ENCODE measurements at regions not wholly inside any gene's neighbourhood (a gene's known extent, or its start where the extent isn't known, plus 50 kb on each side); places are given as distances from the start of the nearest gene placed in this dataset.
A peak's percentile ranks its signal among the peaks of the same experiment; 100 is the strongest.
"Not testable (repeated sequence)": the region's sequence is repeated elsewhere in the genome, so short reads cannot be mapped to it uniquely, and the experiment has no call there.

- no peak for DNase-seq (ENCODE audit: low read depth)
Measured at GRCh38 chrX:95956745-95957144, 727.9 kb upstream of the DIAPH2 start.

DNA sequence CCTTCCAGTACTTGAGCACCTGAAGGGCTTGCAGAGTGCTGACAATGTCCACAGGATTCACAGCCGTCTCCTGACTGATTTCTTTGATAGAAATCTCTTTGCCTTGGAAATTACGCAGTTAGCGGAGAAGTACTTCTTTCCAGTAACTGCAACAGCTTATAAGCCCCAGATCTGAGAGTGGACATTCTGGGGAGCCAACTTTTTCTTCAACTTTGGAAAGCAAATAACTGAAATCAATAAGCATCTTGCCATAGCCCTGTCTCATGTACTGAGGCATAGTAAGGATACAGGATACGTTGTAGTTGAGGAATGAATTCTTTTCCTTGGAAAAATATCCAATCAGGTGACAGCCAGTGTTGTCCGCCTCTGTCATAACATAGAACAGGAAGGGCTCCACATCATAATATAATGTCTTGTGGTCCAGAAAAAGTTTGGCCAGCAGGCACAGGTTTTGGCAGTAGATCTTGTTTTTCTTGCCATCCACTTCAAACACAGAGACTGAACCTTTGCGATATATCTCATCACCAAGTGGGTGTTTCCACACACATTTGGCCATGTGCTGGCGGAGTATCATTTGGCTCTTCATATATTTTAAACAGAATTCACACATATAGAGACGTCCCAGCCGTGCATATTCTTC lies 711.1 kb upstream of the DIAPH2 start:
- not testable (repeated sequence) for DNase-seq (ENCODE audit: low read depth)

GRCh38 chrX:95974096-95974470 lies 710.6 kb upstream of the DIAPH2 start:
- no peak for DNase-seq (ENCODE audit: low read depth)

- DNase-seq (ENCODE audit: low read depth), result peak; percentile 4
Measured at GRCh38 chrX:95974890-95975289, 709.8 kb upstream of the DIAPH2 start.

DNA sequence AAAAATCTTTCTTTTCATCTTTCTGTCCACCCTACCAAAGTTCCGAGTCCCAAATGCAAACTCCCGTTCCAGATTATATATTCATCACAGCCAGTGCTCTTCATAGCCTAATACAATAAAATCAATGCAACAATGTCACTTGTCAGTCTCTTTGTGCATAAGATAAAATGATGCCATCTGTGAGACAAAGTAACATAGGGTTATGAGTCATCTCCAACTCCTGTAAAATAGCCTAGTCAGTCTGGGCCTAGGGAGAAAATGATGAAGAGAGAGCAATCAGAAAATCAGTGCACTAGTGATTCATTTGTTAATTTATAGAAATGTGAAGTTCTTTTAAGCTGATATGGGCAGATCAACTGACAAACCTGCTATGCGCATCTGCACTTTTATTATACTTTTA lies 689.1 kb upstream of the DIAPH2 start:
- peak; percentile 15 for DNase-seq (ENCODE audit: low read depth)

DNA sequence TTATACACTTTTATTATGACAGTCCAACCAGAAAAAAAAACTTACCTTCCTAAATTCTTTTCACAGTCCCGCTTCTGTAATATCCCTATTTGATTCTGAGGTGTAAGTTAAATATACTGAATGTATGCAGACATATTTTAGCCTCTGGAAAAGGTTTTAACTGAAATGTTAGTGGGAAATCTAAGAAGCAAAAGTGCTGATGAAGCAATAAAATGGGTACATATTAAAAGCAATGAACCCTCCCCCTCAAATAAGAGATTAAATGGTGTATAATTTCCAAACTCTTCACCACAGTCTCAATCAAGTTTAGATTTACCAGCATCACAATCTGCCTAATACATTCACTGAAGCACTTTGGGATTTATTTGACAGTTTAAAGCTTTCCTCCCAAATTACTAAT lies 688.3 kb upstream of the DIAPH2 start:
- no peak for DNase-seq (ENCODE audit: low read depth)

- no peak for DNase-seq (ENCODE audit: low read depth)
Measured at GRCh38 chrX:96002431-96002830, 682.2 kb upstream of the DIAPH2 start.

GRCh38 chrX:96004386-96004785 lies 680.3 kb upstream of the DIAPH2 start:
- DNase-seq (ENCODE audit: low read depth), result peak; percentile 83

DNA sequence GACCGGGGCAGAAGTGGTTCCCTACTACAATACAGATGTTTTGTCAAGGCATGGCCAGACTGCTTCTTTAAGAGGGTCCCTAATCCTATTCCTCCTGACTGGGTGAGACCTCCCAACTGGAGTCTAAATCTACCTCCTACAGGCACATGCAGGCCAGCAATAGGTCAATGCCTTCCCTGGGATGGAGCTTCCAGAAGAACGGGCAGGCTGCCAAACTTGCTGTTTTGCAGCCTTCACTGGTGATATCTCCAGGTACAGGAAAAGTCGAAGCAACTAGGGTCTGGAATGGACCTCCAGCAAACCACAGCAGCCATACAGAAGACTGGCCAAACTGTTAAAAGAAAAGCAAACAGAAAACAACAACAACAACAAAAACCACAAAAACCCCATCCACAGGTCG lies 678.4 kb upstream of the DIAPH2 start:
- DNase-seq (ENCODE audit: low read depth), result no peak

- no peak for DNase-seq (ENCODE audit: low read depth)
Measured at GRCh38 chrX:96027407-96027806, 657.2 kb upstream of the DIAPH2 start.

- no peak for DNase-seq (ENCODE audit: low read depth)
Measured at GRCh38 chrX:96052078-96052477, 632.6 kb upstream of the DIAPH2 start.

DNA sequence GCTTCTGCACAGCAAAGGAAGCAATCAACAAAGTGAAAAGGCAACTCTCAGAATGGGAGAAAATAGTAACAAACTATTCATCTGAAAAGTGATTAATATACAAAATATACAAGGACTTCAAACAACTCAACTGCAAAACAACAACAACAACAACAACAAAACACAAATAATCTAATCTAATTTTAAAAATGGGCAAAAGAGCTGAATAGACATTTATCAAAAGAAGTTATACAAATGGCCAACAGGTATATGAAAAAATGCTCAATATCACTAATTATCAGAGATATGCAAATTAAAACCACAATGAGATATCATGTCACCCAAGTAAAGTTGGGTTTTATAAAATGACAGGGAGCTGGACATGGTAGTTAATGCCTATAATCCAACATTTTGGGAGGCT lies 602.8 kb upstream of the DIAPH2 start:
- no peak for DNase-seq (ENCODE audit: low read depth)

DNA sequence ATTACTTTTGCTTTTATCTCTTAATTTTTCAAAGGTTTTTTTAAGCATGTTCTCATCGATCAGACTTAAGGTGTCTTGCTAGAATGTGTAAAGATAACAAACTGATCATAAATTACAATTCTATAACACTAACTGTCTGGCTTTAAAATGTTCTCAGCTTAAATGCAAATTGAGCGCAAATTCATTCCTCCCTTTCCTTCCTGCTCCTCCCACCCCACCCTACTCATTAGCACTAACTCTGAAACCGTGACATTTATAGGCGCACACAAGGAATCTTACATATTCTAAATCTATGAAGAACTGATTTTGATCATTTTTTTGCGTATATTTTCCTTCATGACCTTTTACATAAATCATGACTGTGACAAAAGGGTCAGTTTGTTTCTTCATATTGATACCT lies 590.0 kb upstream of the DIAPH2 start:
- no peak for DNase-seq (ENCODE audit: low read depth)

DNA sequence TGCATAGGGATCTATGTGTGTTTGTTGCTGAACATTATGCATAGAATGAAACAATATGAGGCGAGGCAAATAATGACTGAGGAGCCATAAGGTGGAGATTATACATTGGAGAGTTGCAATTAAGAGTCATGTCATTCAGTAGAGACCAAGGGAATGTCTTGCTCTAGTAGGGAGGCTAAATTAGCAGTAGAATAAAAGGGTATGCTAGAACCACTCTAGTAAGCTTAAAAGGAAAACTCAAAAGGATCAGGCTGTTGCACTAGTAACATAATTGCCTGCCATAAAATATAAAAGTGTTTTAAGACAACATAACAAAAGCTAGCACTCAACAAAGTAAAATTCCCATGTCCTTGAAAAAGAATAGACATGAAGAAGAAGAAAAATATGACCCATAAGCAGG lies 586.2 kb upstream of the DIAPH2 start:
- DNase-seq (ENCODE audit: low read depth), result no peak

GRCh38 chrX:96102997-96103396 lies 581.6 kb upstream of the DIAPH2 start:
- no peak for DNase-seq (ENCODE audit: low read depth)

GRCh38 chrX:96112689-96113088 lies 572.0 kb upstream of the DIAPH2 start:
- DNase-seq (ENCODE audit: low read depth), result no peak

DNA sequence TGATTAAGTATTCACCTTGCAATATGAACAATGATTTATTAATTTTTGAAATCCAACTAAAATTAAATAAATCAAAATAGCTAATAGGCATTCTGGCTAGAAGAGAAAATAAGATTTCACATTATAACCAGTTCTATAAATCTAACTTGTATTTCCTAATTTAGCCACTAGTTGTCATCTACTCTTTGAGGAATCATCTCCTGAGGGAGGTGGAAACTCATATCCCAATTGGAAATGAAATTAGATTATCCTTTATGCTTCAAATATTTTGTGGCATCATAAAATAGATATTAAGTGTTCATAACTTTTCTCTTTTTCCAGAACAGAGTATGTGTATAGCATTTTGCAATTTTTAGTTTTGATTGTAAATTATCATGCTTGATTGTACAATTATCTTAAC lies 558.5 kb upstream of the DIAPH2 start:
- DNase-seq (ENCODE audit: low read depth), result no peak

DNA sequence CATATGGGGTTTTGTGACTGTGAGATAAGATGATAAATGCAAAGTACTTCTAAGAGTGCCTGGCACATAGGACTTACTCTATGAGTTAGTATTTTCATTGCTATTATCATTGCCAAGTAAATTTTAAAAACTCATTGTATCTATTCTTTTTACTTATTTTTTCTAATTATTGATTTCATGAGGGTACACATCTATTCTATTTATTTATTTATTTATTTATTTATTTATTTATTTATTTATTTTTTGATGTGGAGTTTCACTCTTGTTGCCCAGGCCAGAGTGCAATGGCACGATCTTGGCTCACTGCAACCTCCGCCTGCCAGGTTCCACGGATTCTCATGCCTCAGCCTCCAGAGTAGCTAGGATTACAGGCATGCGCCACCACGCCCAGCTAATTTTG lies 556.6 kb upstream of the DIAPH2 start:
- DNase-seq (ENCODE audit: low read depth), result not testable (repeated sequence)

GRCh38 chrX:96140796-96141195 lies 543.8 kb upstream of the DIAPH2 start:
- peak; percentile 0 for DNase-seq (ENCODE audit: low read depth)

DNA sequence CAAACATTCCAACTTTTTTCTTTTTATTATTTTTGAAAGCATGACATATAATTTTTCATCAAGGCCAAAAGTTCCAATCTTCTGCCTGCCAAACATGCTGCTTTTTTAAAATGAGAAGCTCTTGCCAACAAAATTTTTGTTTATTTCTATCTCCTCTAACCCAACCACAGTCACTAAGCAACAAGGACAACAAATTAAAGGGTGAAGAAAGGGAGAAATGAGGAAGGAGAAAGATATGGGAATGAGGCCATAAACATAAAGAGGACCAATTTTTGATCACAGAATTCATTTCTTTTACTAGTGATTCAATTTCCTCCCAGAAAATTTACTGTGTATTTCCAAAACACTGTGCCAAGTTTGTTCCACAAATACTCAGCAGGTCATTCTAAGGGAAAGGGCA lies 537.0 kb upstream of the DIAPH2 start:
- DNase-seq (ENCODE audit: low read depth), result no peak

GRCh38 chrX:96170626-96171025 lies 514.0 kb upstream of the DIAPH2 start:
- no peak for DNase-seq (ENCODE audit: low read depth)

- DNase-seq (ENCODE audit: low read depth), result no peak
Measured at GRCh38 chrX:96176921-96177320, 507.7 kb upstream of the DIAPH2 start.

GRCh38 chrX:96181605-96182004 lies 503.0 kb upstream of the DIAPH2 start:
- DNase-seq (ENCODE audit: low read depth), result no peak

DNA sequence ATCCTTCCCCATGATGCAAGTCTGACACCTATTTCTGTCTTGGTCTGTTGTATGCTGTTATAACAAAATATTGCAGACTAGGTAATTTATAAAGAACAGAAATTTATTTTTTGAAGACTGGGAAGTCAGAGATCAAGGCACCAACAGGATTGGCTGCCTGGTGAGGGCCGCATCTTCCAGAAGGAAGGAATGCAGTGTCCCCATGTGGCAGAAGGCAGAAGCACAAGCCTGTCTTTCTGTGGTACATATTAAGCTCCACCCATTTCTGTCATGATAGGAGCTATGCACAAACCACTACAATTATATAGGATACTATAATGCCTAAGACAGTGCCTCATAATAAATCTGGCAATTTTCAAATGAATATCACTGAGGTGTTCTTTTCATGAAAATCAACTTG lies 502.3 kb upstream of the DIAPH2 start:
- peak; percentile 24 for DNase-seq (ENCODE audit: low read depth)
